ENCODE measurements at regions not wholly inside any gene's neighbourhood (a gene's known extent, or its start where the extent isn't known, plus 50 kb on each side); places are given as distances from the start of the nearest gene placed in this dataset.

- TF ChIP-seq, protein P1, sequence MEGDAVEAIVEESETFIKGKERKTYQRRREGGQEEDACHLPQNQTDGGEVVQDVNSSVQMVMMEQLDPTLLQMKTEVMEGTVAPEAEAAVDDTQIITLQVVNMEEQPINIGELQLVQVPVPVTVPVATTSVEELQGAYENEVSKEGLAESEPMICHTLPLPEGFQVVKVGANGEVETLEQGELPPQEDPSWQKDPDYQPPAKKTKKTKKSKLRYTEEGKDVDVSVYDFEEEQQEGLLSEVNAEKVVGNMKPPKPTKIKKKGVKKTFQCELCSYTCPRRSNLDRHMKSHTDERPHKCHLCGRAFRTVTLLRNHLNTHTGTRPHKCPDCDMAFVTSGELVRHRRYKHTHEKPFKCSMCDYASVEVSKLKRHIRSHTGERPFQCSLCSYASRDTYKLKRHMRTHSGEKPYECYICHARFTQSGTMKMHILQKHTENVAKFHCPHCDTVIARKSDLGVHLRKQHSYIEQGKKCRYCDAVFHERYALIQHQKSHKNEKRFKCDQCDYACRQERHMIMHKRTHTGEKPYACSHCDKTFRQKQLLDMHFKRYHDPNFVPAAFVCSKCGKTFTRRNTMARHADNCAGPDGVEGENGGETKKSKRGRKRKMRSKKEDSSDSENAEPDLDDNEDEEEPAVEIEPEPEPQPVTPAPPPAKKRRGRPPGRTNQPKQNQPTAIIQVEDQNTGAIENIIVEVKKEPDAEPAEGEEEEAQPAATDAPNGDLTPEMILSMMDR (IDR thresholded peaks at IDR 0.05), result no peak
- TF ChIP-seq POLR2AphosphoS5 (IDR thresholded peaks at IDR 0.05) (no peak), POLR2A (IDR thresholded peaks at IDR 0.05) (no peak), EP300 (IDR thresholded peaks at IDR 0.05) (no peak)
Observed at GRCh38 chr9:78934880-78935279, 636.9 kb upstream of the TLE4 start.
